HAP-1 (cell line): ENCODE measurements at regions not wholly inside any gene's neighbourhood (a gene's known extent, or its start where the extent isn't known, plus 50 kb on each side); places are given as distances from the start of the nearest gene placed in this dataset.

Experiments
- DNase-seq, 2 experiments: peaks; one replicate each; pipeline ENCODE4 v3.0.0-alpha.2; 2016 to 2020; ENCODE audit warnings: low spot score in 2 of 2
- H3K27me3 ChIP-seq: fragments of 250-450 bp; sonication (Bioruptor Pico); 2 replicates; pipeline ENCODE4 v1.5.1; 2020; ENCODE audit warnings: low read depth, mild to moderate bottlenecking, moderate library complexity
- H3K36me3 ChIP-seq: fragments of 250-450 bp; sonication (Bioruptor Pico); replicated peaks from 2 replicates; pipeline ENCODE4 v1.5.1; 2020; ENCODE audit warnings: mild to moderate bottlenecking
- H3K4me1 ChIP-seq: fragments of 250-450 bp; sonication (Bioruptor Pico); 2 replicates; pipeline ENCODE4 v1.5.1; 2020; ENCODE audit warnings: mild to moderate bottlenecking
- H3K4me3 ChIP-seq: fragments of 250-450 bp; sonication (Bioruptor Pico); 2 replicates; pipeline ENCODE4 v1.5.1; 2020; ENCODE audit warnings: mild to moderate bottlenecking, moderate library complexity
- H3K9me3 ChIP-seq: fragments of 250-450 bp; sonication (Bioruptor Pico); 2 replicates; pipeline ENCODE4 v1.5.1; 2020; ENCODE audit warnings: mild to moderate bottlenecking, moderate library complexity
- in situ Hi-C: fragments of 300-500 bp; cut with MboI; formaldehyde crosslinking; loops from 3 replicates; pipeline ENCODE4 v1.14.3; 2020; ENCODE audit warnings: low sequenced_read_pairs, inconsistent platforms, mixed read lengths

DNA sequence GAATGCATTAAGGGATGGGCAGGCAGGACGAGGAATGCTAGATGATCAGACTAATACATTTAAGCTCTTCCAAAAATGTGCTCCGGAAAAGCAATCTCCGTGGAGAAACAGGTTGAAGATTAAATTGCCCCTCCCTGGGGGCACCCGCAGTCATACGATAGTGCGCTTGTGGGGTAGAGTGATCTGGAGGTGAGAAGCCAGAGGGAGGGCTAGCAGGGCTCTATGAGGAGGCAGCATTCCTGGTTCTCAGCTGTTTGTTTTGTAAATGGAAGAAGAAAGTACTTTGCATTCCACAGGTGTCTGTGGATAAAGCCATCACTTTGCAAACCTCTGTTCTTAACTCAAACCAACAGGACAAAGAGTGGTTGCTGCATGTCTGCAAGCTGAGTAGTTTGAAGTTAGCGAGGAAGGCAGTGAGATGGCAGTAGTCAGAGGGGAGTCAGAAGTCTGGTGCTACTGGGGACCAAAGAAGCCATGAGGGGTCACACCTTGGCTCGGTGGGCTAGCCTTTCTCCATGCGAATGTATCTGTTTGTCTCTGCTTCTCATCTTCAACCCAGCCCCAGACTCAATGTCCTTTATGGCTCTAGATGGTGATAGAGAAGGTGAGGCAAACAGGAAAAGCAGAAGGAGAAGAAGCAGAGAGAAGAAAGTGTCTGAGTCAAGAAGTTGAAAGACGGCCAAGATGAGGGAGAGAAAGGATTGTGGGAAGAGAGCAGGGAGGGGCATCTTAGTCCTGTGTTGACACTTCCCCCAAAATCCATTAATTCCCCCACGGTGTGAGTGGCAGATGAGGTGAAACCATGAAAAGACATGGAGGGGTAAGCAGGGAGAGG is 65.2 kb upstream of the GJA8 start:
- Histone ChIP-seq H3K4me1 (peaks cover 3% of the 10 kb centered on the region; the same call in 1 of the 2 replicates), H3K27me3 (no peaks in the 10 kb centered on the region), H3K9me3 (no peaks in the 10 kb centered on the region), H3K36me3 (no peaks in the 10 kb centered on the region), H3K4me3 (no peak overlapping the region)
- no peak for DNase-seq
- in situ Hi-C loops = no loop called here

DNA sequence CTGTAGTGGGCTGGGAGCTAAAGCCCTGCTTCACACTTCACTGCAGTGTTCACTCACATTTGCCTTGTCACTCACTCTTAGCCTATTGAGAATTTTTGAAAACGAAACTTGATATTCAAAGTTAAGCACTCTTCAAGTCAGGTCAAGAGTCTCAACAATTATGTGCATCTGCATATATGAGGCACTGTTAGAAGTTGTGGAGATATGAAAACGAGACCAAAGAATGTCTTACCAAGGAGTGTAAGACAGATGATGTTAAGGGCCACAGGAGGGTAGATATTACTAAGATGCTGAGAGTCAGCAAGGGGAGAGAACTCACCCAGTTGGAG is 64.7 kb upstream of the GJA8 start:
- no peaks in the 10 kb centered on the region for H3K36me3 ChIP-seq
- no peak for DNase-seq
- H3K4me3 ChIP-seq = no peak overlapping the region
- H3K27me3 ChIP-seq = no peaks in the 10 kb centered on the region
- H3K9me3 ChIP-seq = no peaks in the 10 kb centered on the region
- in situ Hi-C loops = no loop called here
- peaks cover 3% of the 10 kb centered on the region; the same call in 1 of the 2 replicates for H3K4me1 ChIP-seq

DNA sequence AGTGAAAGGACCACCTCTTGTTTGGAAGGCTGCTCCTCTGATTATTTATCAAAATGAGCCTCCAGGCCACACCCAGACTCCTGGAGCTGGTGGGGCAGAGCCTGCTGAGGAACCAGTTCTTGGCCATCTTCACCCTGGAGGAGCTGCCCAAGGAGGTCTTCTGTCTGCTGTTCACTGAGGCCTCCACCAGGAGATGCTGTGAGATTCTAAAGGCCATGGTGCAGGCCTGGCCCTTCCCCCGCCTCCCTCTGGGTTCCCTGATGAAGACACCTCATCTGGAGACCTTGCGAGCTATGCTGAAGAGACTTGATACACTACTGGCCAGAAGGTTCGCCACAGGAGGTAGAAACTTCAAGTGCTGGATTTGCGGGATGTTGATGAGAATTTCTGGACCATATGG is 61.7 kb upstream of the GJA8 start:
- DNase-seq = peak in 1 of 2 experiments; percentile 10
- H3K4me1 ChIP-seq = no peaks in the 10 kb centered on the region
- no peaks in the 10 kb centered on the region for H3K27me3 ChIP-seq
- no peaks in the 10 kb centered on the region for H3K36me3 ChIP-seq
- H3K9me3 ChIP-seq = no peaks in the 10 kb centered on the region
- in situ Hi-C loops = no loop called here
- no peak overlapping the region for H3K4me3 ChIP-seq

DNA sequence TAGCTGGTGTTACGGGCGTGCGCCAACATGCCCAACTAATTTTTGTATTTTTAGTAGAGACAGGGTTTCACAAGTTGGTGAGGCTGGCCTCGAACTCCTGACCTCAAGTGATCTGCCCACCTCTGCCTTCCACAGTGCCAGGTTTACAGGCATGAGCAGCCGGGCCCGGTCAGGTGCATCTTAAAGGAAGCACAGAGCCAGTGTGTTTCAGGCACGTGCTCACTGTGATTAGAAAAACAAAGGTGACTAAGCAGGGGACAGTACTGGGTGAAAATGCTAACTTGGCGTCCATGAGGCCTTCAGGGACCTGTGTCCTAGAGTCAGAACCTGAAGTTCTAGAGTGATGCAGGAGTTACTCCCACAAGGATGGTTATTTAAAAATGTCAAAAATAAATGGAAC is 60.0 kb upstream of the GJA8 start:
- Histone ChIP-seq H3K9me3 (no peaks in the 10 kb centered on the region), H3K36me3 (no peaks in the 10 kb centered on the region), H3K27me3 (no peaks in the 10 kb centered on the region), H3K4me3 (no peak overlapping the region), H3K4me1 (no peaks in the 10 kb centered on the region)
- DNase-seq = no peak
- in situ Hi-C loops = no loop called here

DNA sequence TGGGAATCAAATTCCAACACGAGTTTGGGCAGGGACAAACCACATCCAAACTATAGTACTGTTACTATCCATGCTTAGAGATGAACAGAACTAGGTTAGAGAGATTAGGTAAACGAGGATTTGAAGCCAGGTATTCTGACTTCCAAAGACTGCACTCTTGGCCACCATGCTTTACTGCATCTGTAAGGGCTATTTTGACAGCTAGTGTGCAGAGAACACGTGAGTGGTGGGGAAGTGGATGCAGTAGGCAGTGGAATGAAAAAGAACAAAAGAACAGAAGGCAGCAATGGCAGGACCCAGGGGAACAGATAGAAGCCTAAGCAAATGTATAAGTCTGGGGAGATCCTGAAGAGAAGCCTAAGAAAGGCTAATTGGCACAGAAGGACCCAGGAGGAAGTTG is 59.1 kb upstream of the GJA8 start:
- in situ Hi-C loops = no loop called here
- no peak for DNase-seq
- Histone ChIP-seq H3K27me3 (no peaks in the 10 kb centered on the region), H3K36me3 (no peaks in the 10 kb centered on the region), H3K9me3 (no peaks in the 10 kb centered on the region), H3K4me3 (no peak overlapping the region), H3K4me1 (no peaks in the 10 kb centered on the region)

DNA sequence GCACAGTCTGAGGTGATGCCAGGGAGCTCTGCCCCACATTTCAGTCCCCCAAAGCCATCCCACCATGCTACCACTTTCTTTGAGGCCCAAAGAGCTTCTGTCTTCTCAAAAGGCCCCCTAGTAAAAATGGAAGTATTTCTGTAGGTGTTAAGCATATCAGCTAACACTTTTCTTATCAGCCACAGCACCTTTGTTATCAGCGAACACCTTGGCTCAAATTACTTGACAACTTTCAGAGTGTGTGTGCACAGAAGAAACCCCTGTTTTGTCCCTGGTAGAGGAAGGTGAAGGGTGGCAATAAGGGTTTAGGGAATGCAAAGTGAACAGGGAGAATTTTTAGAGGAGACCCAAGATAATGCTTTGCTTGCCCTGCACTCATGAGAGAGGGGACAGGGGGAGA is 54.8 kb upstream of the GJA8 start:
- Histone ChIP-seq H3K27me3 (no peaks in the 10 kb centered on the region), H3K4me3 (no peak overlapping the region), H3K9me3 (no peaks in the 10 kb centered on the region), H3K4me1 (no peaks in the 10 kb centered on the region), H3K36me3 (no peaks in the 10 kb centered on the region)
- in situ Hi-C loops = no loop called here
- DNase-seq = no peak

DNA sequence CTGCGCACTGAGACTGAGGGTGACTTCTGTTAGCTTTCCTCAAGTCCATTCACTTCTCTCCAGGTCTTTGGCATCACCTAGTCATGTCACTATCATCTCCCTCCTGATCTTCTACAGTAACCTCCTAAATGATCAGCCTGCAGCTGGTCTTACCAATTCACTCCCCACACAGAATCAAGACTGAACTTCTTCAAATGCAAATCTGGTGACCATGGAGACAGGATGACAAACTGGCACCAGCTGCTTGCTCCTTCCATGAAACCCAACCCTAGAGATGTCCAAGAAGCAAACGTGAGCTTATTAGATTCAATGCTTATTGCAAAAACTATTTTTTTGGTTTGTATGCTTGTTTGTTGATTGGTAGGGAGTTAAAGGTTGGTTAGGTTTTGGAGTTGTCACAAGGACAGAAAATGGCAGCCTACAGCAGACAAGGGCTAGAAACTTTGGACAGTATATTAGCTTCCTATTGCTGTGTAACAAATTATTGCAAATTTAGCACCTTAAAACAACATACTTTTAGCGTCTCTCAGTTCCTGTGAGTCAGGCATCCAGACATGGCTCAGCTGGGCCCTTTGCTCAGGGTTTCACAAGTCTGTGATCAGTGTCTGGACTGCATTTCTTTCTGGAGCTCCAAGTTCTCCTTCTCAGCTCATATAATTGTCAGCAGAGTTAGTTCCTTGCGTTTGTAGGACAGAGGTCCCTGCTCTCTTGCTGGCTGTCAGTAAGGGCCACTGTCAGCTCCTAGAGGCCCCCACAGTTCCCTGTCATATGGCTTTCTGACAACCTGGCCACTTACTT is 53.3 kb upstream of the GJA8 start:
- H3K9me3 ChIP-seq = no peaks in the 10 kb centered on the region
- H3K4me3 ChIP-seq = no peak overlapping the region
- no peaks in the 10 kb centered on the region for H3K27me3 ChIP-seq
- no peak for DNase-seq
- in situ Hi-C loops = no loop called here
- no peaks in the 10 kb centered on the region for H3K4me1 ChIP-seq
- H3K36me3 ChIP-seq = no peaks in the 10 kb centered on the region

DNA sequence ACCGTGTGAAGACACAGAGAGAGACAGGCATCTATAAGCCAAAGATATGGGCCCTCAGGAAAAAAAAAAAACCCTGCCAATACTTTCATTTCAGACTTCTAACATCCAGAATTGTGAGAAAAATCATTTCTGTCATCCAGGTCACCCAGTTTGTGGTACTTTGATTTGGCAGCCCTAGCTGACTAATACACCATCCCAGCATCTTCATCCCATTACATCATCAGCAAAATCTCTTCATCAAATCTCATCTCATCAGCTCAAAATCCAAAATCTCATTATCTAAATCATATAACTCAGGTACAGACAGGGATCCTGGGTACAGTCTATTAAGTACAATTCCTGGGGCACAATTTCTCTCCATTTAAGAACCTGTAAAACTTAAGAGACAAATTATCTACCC is 51.9 kb upstream of the GJA8 start:
- in situ Hi-C loops = no loop called here
- H3K4me1 ChIP-seq = no peaks in the 10 kb centered on the region
- no peak for DNase-seq
- no peaks in the 10 kb centered on the region for H3K27me3 ChIP-seq
- no peaks in the 10 kb centered on the region for H3K9me3 ChIP-seq
- H3K4me3 ChIP-seq = no peak overlapping the region
- no peaks in the 10 kb centered on the region for H3K36me3 ChIP-seq

DNA sequence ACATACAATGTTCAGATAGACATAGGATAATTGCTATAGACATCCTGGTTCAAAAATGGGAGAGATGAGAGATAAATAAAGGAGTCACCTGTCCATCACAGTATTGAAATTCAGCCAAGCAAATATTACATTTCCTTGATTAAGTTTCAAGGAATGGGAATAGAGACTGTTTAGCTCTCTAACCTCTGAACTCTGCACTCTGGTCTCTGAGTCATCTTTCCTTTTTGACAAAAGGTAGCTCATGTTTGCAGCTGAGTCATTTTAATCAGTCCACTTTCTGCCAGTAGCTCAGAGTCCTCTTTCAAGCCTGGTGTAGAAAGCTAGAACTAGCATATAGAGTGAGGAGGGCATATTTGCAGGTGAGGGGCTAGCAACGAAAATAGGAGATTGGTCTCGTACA is 51.4 kb upstream of the GJA8 start:
- H3K9me3 ChIP-seq = no peaks in the 10 kb centered on the region
- DNase-seq = no peak
- in situ Hi-C loops = no loop called here
- H3K36me3 ChIP-seq = no peaks in the 10 kb centered on the region
- no peak overlapping the region for H3K4me3 ChIP-seq
- H3K27me3 ChIP-seq = no peaks in the 10 kb centered on the region
- H3K4me1 ChIP-seq = no peaks in the 10 kb centered on the region

DNA sequence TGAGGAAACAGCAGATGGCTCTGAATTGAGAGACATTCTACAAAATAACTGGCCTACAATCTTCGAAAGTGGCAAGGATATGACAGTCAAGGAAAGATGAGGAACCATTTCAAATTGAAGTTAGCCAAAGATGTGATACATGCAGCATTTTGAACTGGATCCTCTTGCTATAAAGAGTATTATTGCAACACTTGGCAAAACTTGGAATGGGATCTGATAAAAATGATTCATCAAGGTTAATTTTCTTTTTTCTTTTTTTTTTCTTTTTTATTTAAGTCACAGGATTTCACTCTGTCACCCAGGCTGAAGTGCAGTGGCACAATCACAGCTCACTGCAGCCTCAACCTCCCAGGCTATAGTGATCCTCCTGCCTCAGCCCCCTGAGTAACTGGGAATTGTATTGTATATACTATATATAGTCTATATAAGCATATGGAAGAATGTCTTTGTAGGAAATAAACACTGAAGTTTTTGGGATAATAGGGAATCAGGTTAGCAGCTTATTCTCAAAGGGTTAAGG is 49.8 kb upstream of the GJA8 start:
- H3K36me3 ChIP-seq = no peaks in the 10 kb centered on the region
- in situ Hi-C loops = no loop called here
- no peaks in the 10 kb centered on the region for H3K27me3 ChIP-seq
- H3K4me3 ChIP-seq = no peak overlapping the region
- no peaks in the 10 kb centered on the region for H3K4me1 ChIP-seq
- no peaks in the 10 kb centered on the region for H3K9me3 ChIP-seq
- DNase-seq = no peak
